DMS 273 (cell line): ENCODE measurements at regions not wholly inside any gene's neighbourhood (a gene's known extent, or its start where the extent isn't known, plus 50 kb on each side); places are given as distances from the start of the nearest gene placed in this dataset.

Experiments
- DNase-seq: peaks from one replicate; lab custom pipeline; 2025; ENCODE audit not compliant: unreplicated experiment; lab: John Stamatoyannopoulos, UW

- no peak for DNase-seq
Measured at GRCh38 chr15:88742161-88742560, 61.1 kb upstream of the ACAN start.

- no peak for DNase-seq
Measured at GRCh38 chr15:88744548-88745020, 58.7 kb upstream of the ACAN start.

- DNase-seq = no peak
Measured at GRCh38 chr15:88745065-88745464, 58.2 kb upstream of the ACAN start.

- no peak for DNase-seq
Measured at GRCh38 chr15:88745696-88746095, 57.5 kb upstream of the ACAN start.

- no peak for DNase-seq
Measured at GRCh38 chr15:88746451-88746850, 56.8 kb upstream of the ACAN start.

DNA sequence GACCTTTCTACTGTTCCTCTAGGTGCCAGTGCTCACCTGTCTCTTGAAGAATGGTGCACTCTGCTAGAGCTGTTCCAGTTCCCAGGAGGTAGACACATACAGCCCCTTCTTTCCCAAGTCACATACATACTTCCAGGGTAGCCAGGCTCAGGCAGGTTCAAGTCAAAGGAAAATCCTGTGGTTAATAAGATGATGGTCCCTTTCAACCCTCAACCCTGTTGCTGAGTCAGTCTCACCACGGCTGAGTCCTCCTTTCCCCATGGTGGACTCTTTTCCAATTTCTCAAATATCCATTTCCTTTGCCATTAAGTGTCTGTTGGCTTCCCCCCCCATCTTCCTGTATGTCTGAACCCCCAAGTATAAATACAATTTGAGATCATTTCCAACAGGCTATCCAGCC lies 56.1 kb upstream of the ACAN start:
- DNase-seq = no peak

GRCh38 chr15:88747631-88748030 lies 55.6 kb upstream of the ACAN start:
- no peak for DNase-seq

GRCh38 chr15:88748081-88748480 lies 55.2 kb upstream of the ACAN start:
- DNase-seq = no peak

DNA sequence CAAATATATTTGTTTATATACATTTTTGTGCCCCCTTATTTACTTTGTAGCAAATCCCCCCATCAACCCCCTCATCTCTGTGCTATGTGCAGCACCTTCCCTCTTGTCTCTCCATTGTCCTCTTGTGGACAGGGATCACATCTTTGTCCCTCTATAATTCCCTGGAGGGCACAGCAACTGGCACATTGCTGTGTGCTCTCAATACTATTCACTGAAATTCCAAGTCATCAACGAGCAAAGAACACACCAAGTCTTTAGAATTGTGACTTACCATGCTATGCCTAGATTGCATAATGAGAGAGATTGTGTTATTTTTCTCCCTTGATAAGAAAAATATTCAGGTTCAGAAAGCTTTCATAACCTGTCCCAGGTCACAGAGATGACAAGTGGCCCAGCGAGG lies 54.6 kb upstream of the ACAN start:
- no peak for DNase-seq

GRCh38 chr15:88749699-88750098 lies 53.5 kb upstream of the ACAN start:
- no peak for DNase-seq

- no peak for DNase-seq
Measured at GRCh38 chr15:88752501-88752900, 50.7 kb upstream of the ACAN start.

GRCh38 chr15:88752951-88753350 lies 50.3 kb upstream of the ACAN start:
- peak; percentile 14 for DNase-seq
